Nephron progenitor cell (in vitro differentiated cells): ENCODE measurements at regions not wholly inside any gene's neighbourhood (a gene's known extent, or its start where the extent isn't known, plus 50 kb on each side); places are given as distances from the start of the nearest gene placed in this dataset.

Source experiments
- DNase-seq: peaks from one replicate; pipeline ENCODE4 v3.0.0; 2021
- H3K27ac Mint-ChIP-seq: 2 replicates; pipeline ENCODE4 v1.8.0; 2021; ENCODE audit warnings: mild to moderate bottlenecking, moderate library complexity, mixed read lengths
- H3K27me3 Mint-ChIP-seq: 2 replicates; pipeline ENCODE4 v1.8.0; 2021; ENCODE audit warnings: mild to moderate bottlenecking, low read depth, mixed read lengths; ENCODE audit not compliant: poor library complexity
- H3K36me3 Mint-ChIP-seq: 2 replicates; pipeline ENCODE4 v1.8.0; 2021; ENCODE audit warnings: low read depth, mixed read lengths
- H3K4me1 Mint-ChIP-seq: 2 replicates; pipeline ENCODE4 v1.8.0; 2021; ENCODE audit warnings: mixed read lengths
- H3K4me3 Mint-ChIP-seq: 2 replicates; pipeline ENCODE4 v1.8.0; 2021; ENCODE audit warnings: mild to moderate bottlenecking, moderate library complexity, mixed read lengths
- H3K9me3 Mint-ChIP-seq: 2 replicates; pipeline ENCODE4 v1.8.0; 2021; ENCODE audit warnings: mild to moderate bottlenecking, moderate library complexity, mixed read lengths
- TF ChIP-seq, protein P1 (sequence below): fragments of 200-600 bp; sonication (generic); IDR thresholded peaks from 2 replicates; pipeline ENCODE4 v1.5.0; 2021; ENCODE audit warnings: antibody characterized with exemption

DNA sequence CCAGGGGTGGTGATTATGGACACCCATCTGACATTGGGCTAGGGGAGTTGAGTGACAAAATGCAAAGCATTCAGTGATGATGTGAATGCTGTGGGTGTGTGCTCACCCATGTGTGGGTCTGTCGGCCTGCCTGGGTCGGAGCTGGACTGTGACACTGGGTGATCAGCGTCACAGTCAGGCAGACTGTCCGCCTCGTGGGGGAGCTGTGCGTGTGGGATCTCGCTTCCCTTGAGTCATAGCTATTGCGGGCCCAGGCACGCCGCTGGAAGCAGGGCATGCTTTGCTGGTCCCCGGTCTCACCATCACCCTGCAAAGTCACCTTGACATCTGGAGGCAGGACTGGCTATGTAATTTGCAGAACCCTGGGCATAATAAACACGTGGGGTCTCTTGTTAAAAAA, 156.9 kb upstream of the IGSF21 start:
- TF ChIP-seq, protein P1, sequence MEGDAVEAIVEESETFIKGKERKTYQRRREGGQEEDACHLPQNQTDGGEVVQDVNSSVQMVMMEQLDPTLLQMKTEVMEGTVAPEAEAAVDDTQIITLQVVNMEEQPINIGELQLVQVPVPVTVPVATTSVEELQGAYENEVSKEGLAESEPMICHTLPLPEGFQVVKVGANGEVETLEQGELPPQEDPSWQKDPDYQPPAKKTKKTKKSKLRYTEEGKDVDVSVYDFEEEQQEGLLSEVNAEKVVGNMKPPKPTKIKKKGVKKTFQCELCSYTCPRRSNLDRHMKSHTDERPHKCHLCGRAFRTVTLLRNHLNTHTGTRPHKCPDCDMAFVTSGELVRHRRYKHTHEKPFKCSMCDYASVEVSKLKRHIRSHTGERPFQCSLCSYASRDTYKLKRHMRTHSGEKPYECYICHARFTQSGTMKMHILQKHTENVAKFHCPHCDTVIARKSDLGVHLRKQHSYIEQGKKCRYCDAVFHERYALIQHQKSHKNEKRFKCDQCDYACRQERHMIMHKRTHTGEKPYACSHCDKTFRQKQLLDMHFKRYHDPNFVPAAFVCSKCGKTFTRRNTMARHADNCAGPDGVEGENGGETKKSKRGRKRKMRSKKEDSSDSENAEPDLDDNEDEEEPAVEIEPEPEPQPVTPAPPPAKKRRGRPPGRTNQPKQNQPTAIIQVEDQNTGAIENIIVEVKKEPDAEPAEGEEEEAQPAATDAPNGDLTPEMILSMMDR, result no peak
- Mint-ChIP-seq H3K27ac (no peak overlapping the region), H3K9me3 (no peaks in the 10 kb centered on the region), H3K4me1 (peaks cover 46% of the 10 kb centered on the region), H3K27me3 (peaks cover 29% of the 10 kb centered on the region), H3K4me3 (no peak overlapping the region), H3K36me3 (no peaks in the 10 kb centered on the region)
- DNase-seq, result no peak

GRCh38 chr1:17952506-17952905, 155.1 kb upstream of the IGSF21 start:
- Mint-ChIP-seq H3K36me3 (no peaks in the 10 kb centered on the region), H3K9me3 (no peaks in the 10 kb centered on the region), H3K4me3 (no peak overlapping the region), H3K27me3 (peaks cover 29% of the 10 kb centered on the region), H3K4me1 (peaks cover 34% of the 10 kb centered on the region), H3K27ac (peak overlapping the region; percentile 23)
- TF ChIP-seq, protein P1, result no peak
- no peak for DNase-seq

GRCh38 chr1:17953921-17954320, 153.7 kb upstream of the IGSF21 start:
- H3K4me3 Mint-ChIP-seq, result no peak overlapping the region
- no peak overlapping the region for H3K27ac Mint-ChIP-seq
- peaks cover 34% of the 10 kb centered on the region for H3K4me1 Mint-ChIP-seq
- H3K36me3 Mint-ChIP-seq, result no peaks in the 10 kb centered on the region
- no peaks in the 10 kb centered on the region for H3K9me3 Mint-ChIP-seq
- no peak for DNase-seq
- peaks cover 29% of the 10 kb centered on the region for H3K27me3 Mint-ChIP-seq
- TF ChIP-seq, protein P1, result no peak

DNA sequence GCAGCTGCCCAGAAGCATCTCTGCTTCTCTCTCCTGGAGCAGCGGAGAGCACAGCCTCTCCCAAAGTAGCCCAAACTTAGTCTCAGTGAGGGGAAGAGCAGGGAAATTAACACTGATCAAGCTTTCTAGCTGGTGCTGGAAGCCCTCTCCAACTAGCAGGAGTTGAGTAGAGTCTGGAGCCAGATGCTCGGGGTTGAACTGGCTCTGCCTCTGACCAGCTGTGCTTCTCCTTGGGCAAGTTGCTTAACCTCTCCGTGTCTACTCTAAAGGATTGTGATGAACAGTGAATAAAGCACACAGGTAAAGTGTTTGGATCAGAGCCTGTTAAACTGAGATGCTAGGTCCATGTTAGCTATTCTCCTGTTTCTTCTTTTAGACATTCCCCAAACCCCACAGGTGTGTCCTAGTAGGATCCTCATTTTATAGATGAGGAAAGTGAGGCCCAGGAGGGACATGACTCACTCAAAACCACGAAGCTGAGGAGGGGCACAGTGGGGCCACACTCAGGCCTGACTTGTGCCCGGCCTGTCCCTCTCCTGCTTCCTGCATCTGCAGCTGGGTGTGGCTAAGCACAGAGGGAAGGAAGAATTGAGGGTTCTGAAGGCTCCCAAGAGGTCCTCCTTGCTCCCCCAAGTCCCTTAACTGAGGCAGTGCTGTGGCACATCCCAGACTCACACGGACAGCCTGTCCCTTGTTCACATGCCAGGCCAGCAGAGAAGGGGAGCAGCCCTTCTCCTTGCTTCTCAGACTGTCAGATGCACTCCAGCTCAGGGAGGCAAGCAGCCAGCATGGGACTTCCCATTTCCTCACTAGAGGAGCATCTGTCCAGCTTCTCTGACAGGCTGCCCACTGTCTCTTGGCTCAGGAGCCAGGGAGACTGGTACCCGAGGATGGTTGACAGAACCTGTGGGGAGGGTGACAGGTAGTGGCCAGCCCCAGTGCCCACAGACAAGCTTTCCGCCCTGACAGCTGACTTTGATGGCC, 152.0 kb upstream of the IGSF21 start:
- DNase-seq, result no peak
- Mint-ChIP-seq H3K4me3 (no peak overlapping the region), H3K4me1 (peaks cover 27% of the 10 kb centered on the region), H3K9me3 (no peaks in the 10 kb centered on the region), H3K27me3 (peaks cover 32% of the 10 kb centered on the region), H3K36me3 (no peaks in the 10 kb centered on the region), H3K27ac (no peak overlapping the region)
- TF ChIP-seq, protein P1, result no peak

- H3K36me3 Mint-ChIP-seq, result no peaks in the 10 kb centered on the region
- H3K4me3 Mint-ChIP-seq, result no peak overlapping the region
- peaks cover 18% of the 10 kb centered on the region for H3K4me1 Mint-ChIP-seq
- peaks cover 38% of the 10 kb centered on the region for H3K27me3 Mint-ChIP-seq
- no peak for DNase-seq
- H3K27ac Mint-ChIP-seq, result no peak overlapping the region
- no peaks in the 10 kb centered on the region for H3K9me3 Mint-ChIP-seq
- TF ChIP-seq, protein P1, result no peak
Observed at GRCh38 chr1:17957588-17958267, 149.9 kb upstream of the IGSF21 start.
